GM21619 (cell line): ENCODE measurements at regions not wholly inside any gene's neighbourhood (a gene's known extent, or its start where the extent isn't known, plus 50 kb on each side); places are given as distances from the start of the nearest gene placed in this dataset.
"Not testable (repeated sequence)": the region's sequence is repeated elsewhere in the genome, so short reads cannot be mapped to it uniquely, and the experiment has no call there.

Experiments used
- ATAC-seq: cut with Tn5 transposase; IDR thresholded peaks from one replicate; pipeline ENCODE4 v1.9.1; 2021; ENCODE audit not compliant: unreplicated experiment

GRCh38 chr5:86671536-86671935 is 53.8 kb downstream of the COX7C start:
- no peak for ATAC-seq

GRCh38 chr5:86674069-86674468 is 56.3 kb downstream of the COX7C start:
- ATAC-seq: no peak

GRCh38 chr5:86675311-86675710 is 57.6 kb downstream of the COX7C start:
- ATAC-seq: no peak

- peak; percentile 74 for ATAC-seq
Observed at GRCh38 chr5:86679529-86679928, 61.8 kb downstream of the COX7C start.

GRCh38 chr5:86679949-86680348 is 62.2 kb downstream of the COX7C start:
- no peak for ATAC-seq

GRCh38 chr5:86684222-86684621 is 66.5 kb downstream of the COX7C start:
- ATAC-seq: no peak

- ATAC-seq: no peak
Observed at GRCh38 chr5:86686046-86686445, 68.3 kb downstream of the COX7C start.

- no peak for ATAC-seq
Observed at GRCh38 chr5:86688406-86688805, 70.7 kb downstream of the COX7C start.

GRCh38 chr5:86689103-86689729 is 71.5 kb downstream of the COX7C start:
- no peak for ATAC-seq

GRCh38 chr5:86709157-86709881 is 91.6 kb downstream of the COX7C start:
- no peak for ATAC-seq

GRCh38 chr5:86716121-86716520 is 98.4 kb downstream of the COX7C start:
- no peak for ATAC-seq

- not testable (repeated sequence) for ATAC-seq
Observed at GRCh38 chr5:86731319-86732117, 113.8 kb downstream of the COX7C start.

GRCh38 chr5:86735370-86735769 is 117.6 kb downstream of the COX7C start:
- ATAC-seq: no peak

GRCh38 chr5:86737579-86737978 is 119.8 kb downstream of the COX7C start:
- no peak for ATAC-seq

- peak; percentile 53 for ATAC-seq
Observed at GRCh38 chr5:86748538-86749105, 130.9 kb downstream of the COX7C start.

- ATAC-seq: no peak
Observed at GRCh38 chr5:86749841-86750240, 132.1 kb downstream of the COX7C start.

GRCh38 chr5:86756839-86757238 is 139.1 kb downstream of the COX7C start:
- ATAC-seq: no peak

- no peak for ATAC-seq
Observed at GRCh38 chr5:86757824-86758223, 140.1 kb downstream of the COX7C start.

GRCh38 chr5:86760661-86761060 is 142.9 kb downstream of the COX7C start:
- ATAC-seq: no peak

- ATAC-seq: no peak
Observed at GRCh38 chr5:86763929-86764328, 146.2 kb downstream of the COX7C start.

- ATAC-seq: no peak
Observed at GRCh38 chr5:86765778-86766502, 148.2 kb downstream of the COX7C start.
